CD4-positive, alpha-beta T cell treated with Interleukin-17A for 4 hours (primary cell): ENCODE measurements at regions not wholly inside any gene's neighbourhood (a gene's known extent, or its start where the extent isn't known, plus 50 kb on each side); places are given as distances from the start of the nearest gene placed in this dataset.

Source experiments
- DNase-seq: peaks from one replicate; pipeline ENCODE4 v3.0.0-alpha.2; 2020; ENCODE audit warnings: mixed read lengths

DNA sequence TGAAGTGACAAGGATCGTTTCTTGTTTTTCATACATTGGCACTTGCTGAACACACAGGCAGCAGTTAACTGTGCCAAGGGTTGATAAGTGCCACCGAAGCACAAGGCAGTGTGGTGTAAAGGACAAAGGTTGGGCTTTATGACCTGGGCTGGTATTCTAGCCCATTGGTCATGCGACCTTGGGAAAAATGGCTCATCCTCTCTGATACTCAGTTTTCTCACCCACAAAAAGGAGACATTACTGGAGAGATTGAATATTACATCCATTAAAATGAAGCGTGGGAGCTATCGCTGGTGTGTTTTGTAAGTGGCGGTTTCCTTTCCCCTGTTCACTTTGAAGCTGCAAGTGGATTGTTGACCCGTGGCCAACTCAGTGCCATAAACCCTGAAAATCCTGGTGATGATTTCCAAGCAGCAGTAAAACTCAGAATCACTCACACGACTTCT lies 216.9 kb downstream of the HAPSTR1 start:
- DNase-seq = no peak

- DNase-seq = no peak
Observed at GRCh38 chr16:9308850-9309249, 217.4 kb downstream of the HAPSTR1 start.

DNA sequence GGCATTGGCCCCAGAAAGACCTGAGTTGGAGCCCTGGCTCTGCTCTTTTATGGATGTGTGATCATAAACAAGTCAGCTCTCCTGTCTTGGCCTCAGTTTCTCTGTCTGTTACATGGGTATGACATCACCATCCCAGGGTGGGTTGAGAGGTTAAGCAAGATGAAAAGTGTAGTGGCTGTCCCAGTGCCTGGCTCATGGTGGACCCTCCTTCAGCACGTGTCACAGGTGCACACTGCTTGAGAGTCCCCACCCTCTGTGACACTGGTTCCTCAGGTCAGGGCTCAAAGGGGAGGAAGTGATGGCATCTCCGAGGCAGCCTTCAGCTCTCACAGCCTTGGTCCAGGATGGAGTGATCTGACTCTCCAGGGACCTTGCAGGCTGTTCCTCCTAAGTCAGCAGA lies 218.4 kb downstream of the HAPSTR1 start:
- no peak for DNase-seq

DNA sequence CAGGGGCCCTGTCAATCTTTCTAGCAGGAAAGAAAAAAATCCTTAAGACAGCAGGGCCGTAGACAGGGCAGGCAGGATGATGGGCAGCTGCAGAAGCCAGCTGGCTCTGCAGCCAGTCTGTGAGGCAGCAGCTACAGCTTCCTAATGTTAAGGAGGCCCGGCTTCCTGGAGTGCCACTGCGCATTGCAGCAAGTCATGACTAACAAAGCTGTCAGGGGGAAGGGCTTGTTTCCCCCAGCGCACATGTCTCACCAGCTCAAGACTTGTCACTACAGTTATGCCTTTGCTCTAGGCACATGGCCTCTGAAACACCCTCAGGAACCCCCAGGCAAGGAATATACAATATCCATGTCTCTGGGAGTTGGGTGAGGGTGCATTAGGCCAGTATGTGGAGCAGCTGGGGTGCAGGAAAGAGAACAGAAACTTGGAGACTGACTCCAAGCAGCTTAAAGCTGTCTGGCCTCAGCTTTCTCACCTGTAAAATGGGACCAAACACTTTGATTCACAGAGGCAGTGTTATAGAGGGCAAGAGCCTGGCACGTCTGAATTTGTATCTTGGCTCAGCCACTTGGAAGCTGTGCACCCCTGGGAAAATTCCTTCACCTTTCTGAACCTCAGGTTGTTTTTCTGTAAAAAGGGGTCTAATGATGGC lies 220.0 kb downstream of the HAPSTR1 start:
- DNase-seq = no peak

DNA sequence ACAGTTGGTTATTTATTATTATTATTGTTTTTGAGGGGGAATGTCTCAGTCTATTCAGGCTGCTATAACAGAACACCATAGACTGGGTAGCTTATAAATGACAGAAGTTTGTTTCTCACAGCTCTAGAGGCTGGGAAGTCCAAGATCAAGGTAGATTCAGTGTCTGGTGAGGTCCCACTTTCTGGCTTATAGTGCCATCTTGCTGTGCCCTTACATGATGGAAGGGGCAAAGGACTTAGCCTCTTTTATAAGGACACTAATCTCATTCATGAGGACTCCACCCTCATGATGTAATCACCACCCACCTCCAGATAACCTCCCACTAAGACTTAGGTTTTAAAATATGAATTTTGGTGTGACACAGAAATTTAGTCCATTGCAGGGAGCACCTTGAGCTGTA lies 224.6 kb downstream of the HAPSTR1 start:
- no peak for DNase-seq

- no peak for DNase-seq
Observed at GRCh38 chr16:9316615-9317014, 225.2 kb downstream of the HAPSTR1 start.

- DNase-seq = no peak
Observed at GRCh38 chr16:9318764-9319163, 227.3 kb downstream of the HAPSTR1 start.

DNA sequence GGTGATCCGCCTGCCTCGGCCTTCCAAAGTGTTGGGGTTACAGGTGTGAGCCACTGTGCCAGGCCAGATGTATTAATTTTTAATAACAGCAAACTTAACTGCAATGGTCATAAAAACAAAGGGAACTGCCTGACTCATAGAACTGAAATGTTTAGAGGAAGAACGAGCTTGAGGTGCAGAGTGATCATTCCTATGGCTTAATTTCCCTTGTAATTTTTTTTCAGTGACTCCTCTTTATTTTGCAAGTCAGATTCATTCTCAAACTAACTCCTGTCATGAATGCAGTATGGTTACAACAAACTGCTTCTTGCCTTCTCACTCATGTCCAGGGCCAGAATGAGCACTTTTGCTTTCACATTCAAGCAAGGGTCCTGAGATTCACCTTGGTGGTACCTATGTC lies 231.3 kb downstream of the HAPSTR1 start:
- DNase-seq = no peak

- DNase-seq = no peak
Observed at GRCh38 chr16:9323170-9323569, 231.7 kb downstream of the HAPSTR1 start.

DNA sequence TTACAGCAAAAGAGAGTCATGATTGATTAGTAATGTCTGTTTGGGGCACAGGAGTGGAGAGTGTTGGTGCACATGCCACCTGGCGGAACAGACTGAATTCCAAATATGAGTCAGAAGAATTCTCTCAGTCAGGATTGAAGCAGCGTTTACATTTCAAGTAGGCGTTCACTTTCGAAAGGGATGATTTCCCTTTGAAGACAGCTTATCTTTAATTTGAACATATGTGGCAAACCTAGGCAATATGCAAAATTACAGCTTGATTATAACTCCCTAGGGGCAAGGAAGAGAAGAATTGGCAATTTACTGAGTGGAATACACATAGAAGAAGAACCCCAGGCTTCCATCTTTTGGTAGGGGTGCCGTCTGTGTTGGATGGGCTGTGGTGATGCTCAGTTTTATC lies 235.8 kb downstream of the HAPSTR1 start:
- no peak for DNase-seq

GRCh38 chr16:9328411-9328810 lies 237.0 kb downstream of the HAPSTR1 start:
- no peak for DNase-seq

DNA sequence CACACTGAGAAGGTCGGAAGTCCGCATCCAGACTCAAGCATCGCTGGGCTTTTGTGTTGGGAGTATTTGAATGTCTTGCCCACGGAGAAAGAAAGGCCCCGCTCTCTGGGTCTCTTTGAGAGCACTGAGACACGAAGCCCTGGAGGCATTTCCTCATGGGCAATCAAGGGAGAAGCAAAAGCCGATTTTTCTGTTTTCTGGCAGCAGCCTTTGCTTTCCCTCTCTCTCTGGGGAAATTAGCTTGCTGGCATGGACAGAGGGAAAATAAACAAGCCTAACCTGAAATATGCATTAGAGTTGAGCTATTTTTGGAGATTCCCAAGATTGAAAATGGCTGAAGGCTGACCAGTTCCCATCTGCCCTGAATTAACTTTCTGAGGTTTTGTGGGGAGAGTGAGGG lies 238.7 kb downstream of the HAPSTR1 start:
- no peak for DNase-seq

GRCh38 chr16:9331503-9331902 lies 240.1 kb downstream of the HAPSTR1 start:
- DNase-seq = no peak

DNA sequence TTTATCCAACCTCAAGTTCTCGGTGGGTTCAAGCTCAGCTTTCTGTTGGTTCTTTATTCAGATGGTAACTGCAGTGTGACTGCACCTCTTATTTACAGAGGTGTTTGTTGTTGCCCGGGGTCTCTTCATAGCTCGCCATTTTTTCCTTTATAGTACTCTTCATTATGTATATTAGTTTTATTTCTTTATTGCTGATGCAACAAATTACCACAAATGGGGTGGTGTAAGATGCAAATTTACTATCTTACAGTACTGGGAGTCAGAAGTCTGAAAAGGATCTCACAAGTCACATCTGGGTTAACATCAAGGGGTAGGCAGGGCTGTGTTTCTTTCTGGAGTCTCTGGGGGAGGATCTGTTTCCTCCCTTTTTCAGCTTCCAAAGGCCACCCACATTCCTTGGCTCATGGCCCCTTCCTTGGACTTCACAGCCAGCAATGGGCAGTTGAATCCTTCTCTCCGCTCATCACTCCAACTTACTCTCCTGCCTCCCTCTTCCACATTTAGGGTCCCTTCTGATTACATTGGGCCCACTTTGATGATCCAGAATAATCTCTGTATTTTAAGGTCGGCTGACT lies 241.2 kb downstream of the HAPSTR1 start:
- no peak for DNase-seq

DNA sequence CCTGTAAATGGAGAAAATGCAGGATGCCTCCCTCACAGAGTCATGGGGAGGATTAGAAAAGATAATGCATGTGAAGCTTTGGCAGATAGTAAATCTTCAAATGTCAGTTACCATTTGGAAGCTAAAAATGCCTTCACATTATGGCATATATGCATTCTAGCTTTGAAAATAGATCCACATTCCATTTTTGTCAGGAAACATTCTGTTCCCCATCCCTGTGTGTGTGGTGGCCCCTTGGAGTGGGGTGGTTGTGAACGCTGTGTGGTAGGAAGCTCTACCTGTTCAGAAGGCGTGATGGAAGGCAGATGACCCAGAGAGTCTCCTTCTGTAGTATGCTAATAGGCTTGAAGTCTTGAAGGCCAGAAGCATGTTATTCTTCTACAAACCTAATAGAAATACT lies 242.0 kb downstream of the HAPSTR1 start:
- DNase-seq = no peak

GRCh38 chr16:9334103-9334502 lies 242.7 kb downstream of the HAPSTR1 start:
- no peak for DNase-seq

DNA sequence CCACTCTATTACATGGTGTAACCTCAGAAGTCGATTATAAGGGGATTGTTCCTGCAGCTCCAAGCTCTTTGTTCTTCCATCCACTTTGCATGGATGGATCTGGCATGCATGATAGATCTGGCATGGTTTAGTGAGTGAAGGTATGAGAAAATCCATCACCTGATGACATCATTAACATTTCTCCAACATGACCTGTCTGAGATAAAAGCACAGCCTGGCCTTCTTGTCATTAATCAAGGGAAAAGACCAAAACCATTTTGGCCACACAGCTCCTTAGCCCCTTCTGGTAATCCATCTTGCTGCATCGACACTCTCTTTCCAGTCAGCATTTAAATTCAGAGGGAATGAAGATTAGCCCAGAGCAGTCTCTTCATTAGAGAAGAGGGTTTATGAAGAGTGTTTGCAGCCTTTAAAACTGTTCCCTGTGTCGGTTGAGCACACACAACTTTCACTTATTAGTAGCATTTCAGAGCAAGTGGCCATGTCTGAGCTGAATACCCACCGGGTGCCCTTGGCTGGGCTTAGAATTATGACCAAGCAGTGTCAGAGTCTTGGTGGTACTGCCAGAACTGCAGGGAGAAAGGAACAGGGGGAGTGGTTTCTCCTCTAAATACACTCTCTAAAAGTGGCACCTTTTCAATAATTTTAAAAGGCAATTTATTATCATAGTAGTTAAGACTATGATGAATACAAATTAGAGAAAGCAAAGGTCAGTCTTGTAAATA lies 246.0 kb downstream of the HAPSTR1 start:
- DNase-seq = no peak

DNA sequence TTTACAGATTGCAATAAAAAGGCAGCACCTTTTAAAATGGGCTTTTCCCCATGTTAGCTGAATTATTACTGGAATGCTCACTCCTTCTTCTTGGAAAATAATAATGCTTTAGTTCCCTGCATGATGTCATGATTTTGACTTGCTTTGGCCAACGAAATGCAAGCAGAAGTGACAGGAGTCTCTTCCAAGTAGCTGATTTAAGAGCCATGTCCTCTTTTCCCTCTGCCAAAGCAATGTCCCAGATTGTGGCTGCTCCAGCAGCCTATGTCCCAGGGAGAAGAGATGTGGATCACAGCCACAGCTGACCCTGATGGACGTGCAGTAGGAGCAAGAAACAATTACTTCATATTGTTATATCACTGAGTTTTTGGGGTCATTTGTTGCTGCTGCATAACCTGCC lies 246.6 kb downstream of the HAPSTR1 start:
- no peak for DNase-seq

GRCh38 chr16:9338510-9338909 lies 247.1 kb downstream of the HAPSTR1 start:
- DNase-seq = no peak

GRCh38 chr16:9340526-9341256 lies 249.2 kb downstream of the HAPSTR1 start:
- no peak for DNase-seq

GRCh38 chr16:9343276-9343675 lies 251.8 kb downstream of the HAPSTR1 start:
- no peak for DNase-seq

- DNase-seq = no peak
Observed at GRCh38 chr16:9344508-9344907, 253.1 kb downstream of the HAPSTR1 start.

DNA sequence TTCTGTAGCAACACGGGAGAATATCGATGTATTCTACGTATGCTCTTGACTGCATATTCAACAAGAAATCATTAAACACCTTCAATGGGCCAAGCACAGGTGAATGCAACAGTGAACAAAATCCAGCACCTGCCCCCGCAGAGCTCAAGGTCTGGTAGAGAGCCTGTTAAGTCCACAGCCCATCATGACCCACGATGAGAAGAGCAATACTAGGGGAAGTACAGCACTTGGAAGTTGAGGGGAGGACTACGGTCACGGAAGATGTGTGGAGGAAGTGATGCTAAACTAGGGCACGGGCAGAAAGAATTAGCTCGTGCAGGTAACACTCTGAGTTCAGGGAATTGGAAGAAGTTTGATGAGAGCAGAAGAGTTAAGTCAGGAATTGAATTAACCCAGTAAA lies 253.6 kb downstream of the HAPSTR1 start:
- no peak for DNase-seq

DNA sequence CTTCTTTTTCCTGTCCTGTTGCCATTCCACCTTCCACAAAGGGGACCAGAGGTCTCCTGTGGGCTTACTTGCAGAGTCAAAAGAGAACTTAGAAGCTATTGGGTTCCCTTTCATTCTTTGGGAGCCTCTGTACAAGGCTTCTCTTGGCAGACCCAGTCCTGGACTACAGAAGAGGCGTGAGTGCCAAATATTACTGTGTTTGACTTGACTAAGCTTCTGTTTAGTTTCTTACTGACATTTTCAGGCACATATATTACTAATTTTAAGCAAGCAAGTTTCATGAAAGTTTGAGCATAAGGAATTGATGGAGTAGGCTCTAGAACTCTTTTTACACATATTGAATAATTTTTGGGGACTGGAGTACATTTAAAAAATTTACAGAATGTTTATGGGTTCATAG lies 254.4 kb downstream of the HAPSTR1 start:
- no peak for DNase-seq
